K562 (cell line): ENCODE measurements at regions not wholly inside any gene's neighbourhood (a gene's known extent, or its start where the extent isn't known, plus 50 kb on each side); places are given as distances from the start of the nearest gene placed in this dataset.
A peak's percentile ranks its signal among the peaks of the same experiment; 100 is the strongest.

Source experiments
- ATAC-seq: fragments of 200-7000 bp; cut with Tn5 transposase; 3 replicates; pipeline ENCODE4 v1.9.1; 2020; ENCODE audit warnings: moderate library complexity
- BruUV-seq: library from RNA; stranded (reverse); fragments of 400-500 nt; replicated peaks from 2 replicates; lab custom pipeline; 2021; lab: Mats Ljungman, UMichigan
- CTCF ChIA-PET: fragments of 300-600 bp; formaldehyde crosslinking; extraction: SDS; loops from one replicate; lab custom pipeline; 2021; ENCODE audit warnings: low intra/inter-chr PET ratio; lab: Yijun Ruan, JAX
- POLR2A ChIA-PET: fragments of 300-600, 350-650 bp; sonication (Branson Sonifier 250); formaldehyde crosslinking; extraction: SDS; loops from one replicate; lab custom pipeline; 2021; ENCODE audit warnings: antibody characterized with exemption, inconsistent platforms; lab: Yijun Ruan, JAX
- DNase-seq, 4 experiments: peaks; one replicate each; pipeline versions ENCODE4 v3.0.0 to v3.0.0-alpha.2; 2011 to 2018; ENCODE audit warnings: low spot score in 3 of 4, mixed read lengths in 3 of 4; ENCODE audit errors: extremely low read depth in 1 of 4
- FAIRE-seq: peaks from 2 replicates; lab custom pipeline; 2011; peaks lifted over from hg19 to GRCh38; lab: Jason Lieb, UNC
- H2AFZ ChIP-seq: 2 replicates; pipeline ENCODE4 v1.6.0; 2011; ENCODE audit warnings: low read depth, low read length, control low read depth, inconsistent platforms
- H3K27ac ChIP-seq: fragments of 200-600 bp; 3 replicates; pipeline ENCODE4 v1.8.0; 2011; ENCODE audit warnings: low read depth, mild to moderate bottlenecking, control low read depth, inconsistent platforms, low read length, moderate library complexity, mixed read lengths; ENCODE audit errors: extremely low read depth
- H3K27me3 ChIP-seq, 2 experiments: fragments of 300-600 bp in 1 of 2; 2 replicates in 1 of 2; 3 replicates in 1 of 2; pipeline versions ENCODE4 v1.6.0 to v1.8.0; 2011; ENCODE audit warnings: inconsistent platforms in 2 of 2, low read length in 2 of 2, mild to moderate bottlenecking in 1 of 2, mixed read lengths in 1 of 2, moderate library complexity in 1 of 2; ENCODE audit not compliant: control insufficient read depth in 2 of 2, insufficient read depth in 2 of 2
- H3K36me3 ChIP-seq: fragments of 300-600 bp; 3 replicates; pipeline ENCODE4 v1.8.0; 2011; ENCODE audit warnings: mild to moderate bottlenecking, low read length, inconsistent platforms; ENCODE audit not compliant: control insufficient read depth, insufficient read depth
- H3K4me1 ChIP-seq, 2 experiments: fragments of 200-600 bp in 1 of 2; replicated peaks in 1 of 2; 2 replicates in 1 of 2; 3 replicates in 1 of 2; pipeline versions ENCODE4 v1.5.1 to v1.8.0; 2011; ENCODE audit warnings: inconsistent platforms in 2 of 2, low read length in 2 of 2, mild to moderate bottlenecking in 1 of 2, mixed read lengths in 1 of 2, moderate library complexity in 1 of 2; ENCODE audit not compliant: control insufficient read depth in 2 of 2, insufficient read depth in 2 of 2
- H3K4me2 ChIP-seq: 2 replicates; pipeline ENCODE4 v1.6.1; 2011; ENCODE audit warnings: low read length, control low read depth, inconsistent platforms, mixed read lengths; ENCODE audit not compliant: insufficient read depth
- H3K4me3 ChIP-seq: fragments of 200-600 bp; sonication (generic), shearing (Covaris generic); 2 replicates; pipeline ENCODE4 v1.5.1; 2016; ENCODE audit warnings: control low read depth, inconsistent platforms
- H3K79me2 ChIP-seq: fragments of 200-600 bp; 3 replicates; pipeline ENCODE4 v1.8.0; 2011; ENCODE audit warnings: low read length, inconsistent platforms; ENCODE audit not compliant: control insufficient read depth, insufficient read depth
- H3K9ac ChIP-seq, 2 experiments: 2 replicates each; pipeline versions ENCODE4 v1.6.0 to v1.6.1; 2011; ENCODE audit warnings: low read depth in 2 of 2, low read length in 2 of 2, control low read depth in 1 of 2, inconsistent platforms in 1 of 2, mild to moderate bottlenecking in 1 of 2, mixed read lengths in 1 of 2; ENCODE audit not compliant: insufficient read depth in 1 of 2
- H3K9me1 ChIP-seq: one replicate; pipeline ENCODE4 v1.6.0; 2011; ENCODE audit warnings: inconsistent platforms, mild to moderate bottlenecking, low read length, moderate library complexity; ENCODE audit not compliant: control insufficient read depth, insufficient read depth
- H3K9me3 ChIP-seq: replicated peaks from 2 replicates; pipeline ENCODE4 v1.5.1; 2011; ENCODE audit warnings: low read depth, low read length, inconsistent platforms; ENCODE audit not compliant: control insufficient read depth, insufficient read depth
- H4K20me1 ChIP-seq: replicated peaks from 2 replicates; pipeline ENCODE4 v1.6.1; 2011; ENCODE audit warnings: low read length, inconsistent platforms, mixed read lengths; ENCODE audit not compliant: control insufficient read depth, insufficient read depth
- CEBPB ChIP-seq: fragments of 450-650 bp; IDR thresholded peaks from 2 replicates; pipeline ENCODE4 v1.6.1; 2016; ENCODE audit warnings: missing genetic modification characterization, missing compliant biosample characterization
- ESRRB ChIP-seq: fragments of 250-450 bp; sonication (Bioruptor Pico); IDR thresholded peaks from 2 replicates; pipeline ENCODE4 v1.5.0; 2020; ENCODE audit warnings: mild to moderate bottlenecking, moderate library complexity, borderline replicate concordance
- FOXA3 ChIP-seq, 2 experiments: fragments of 450-650 bp in 1 of 2; sonication (generic) in 1 of 2; formaldehyde crosslinking; IDR thresholded peaks in 1 of 2; conservative IDR thresholded peaks in 1 of 2; 2 replicates each; pipeline versions ENCODE4 v1.4.0 to v1.8.0; 2020 to 2022; ENCODE audit warnings: mild to moderate bottlenecking in 2 of 2, missing genetic modification reagents in 1 of 2
- NCOR1 ChIP-seq: fragments of 450-650 bp; IDR thresholded peaks from 2 replicates; pipeline ENCODE4 v1.6.1; 2016; ENCODE audit warnings: mild to moderate bottlenecking, moderate library complexity
- PTRF ChIP-seq: fragments of 450-650 bp; IDR thresholded peaks from 2 replicates; pipeline ENCODE4 v1.6.1; 2016; ENCODE audit warnings: mild to moderate bottlenecking, missing genetic modification characterization, missing compliant biosample characterization
- TCF7L2 ChIP-seq: fragments of 150-350 bp; IDR thresholded peaks from 2 replicates; pipeline ENCODE4 v1.6.1; 2016; ENCODE audit warnings: low read depth, mild to moderate bottlenecking, low read length, moderate library complexity
- ZNF551 ChIP-seq: fragments of 250-450 bp; sonication (Bioruptor Pico); IDR thresholded peaks from 2 replicates; pipeline ENCODE4 v1.5.0; 2021; ENCODE audit warnings: mild to moderate bottlenecking, moderate library complexity
- WGBS: fragments of 100-300 bp; shearing (Covaris generic); methylation state at CpG from one replicate; pipeline ENCODE4 v1.1.6; 2016; ENCODE audit warnings: low coverage, mixed read lengths; ENCODE audit not compliant: insufficient coverage; ENCODE audit errors: missing lambda C conversion rate; 5-methylcytosine and 5-hydroxymethylcytosine counted together
- in situ Hi-C: fragments of 300-500 bp; cut with MboI; formaldehyde crosslinking; loops from 4 replicates; pipeline ENCODE4 v1.15.0; 2018; ENCODE audit warnings: inconsistent platforms, mixed read lengths
- intact Hi-C: fragments of 100-400 bp; cut with micrococcal nuclease; formaldehyde crosslinking; loops from 2 replicates; pipeline ENCODE4 v1.14.2; 2022
- TF ChIP-seq, protein P1 (sequence below): fragments of 250-450 bp; sonication (Bioruptor Pico); IDR thresholded peaks from 2 replicates; pipeline ENCODE4 v1.9.0; 2021; ENCODE audit warnings: mild to moderate bottlenecking, inconsistent platforms
- TF ChIP-seq, protein P2 (sequence below): fragments of 250-450 bp; sonication (Bioruptor Pico); IDR thresholded peaks from 2 replicates; pipeline ENCODE4 v1.4.0; 2020; ENCODE audit warnings: mild to moderate bottlenecking, moderate library complexity

DNA sequence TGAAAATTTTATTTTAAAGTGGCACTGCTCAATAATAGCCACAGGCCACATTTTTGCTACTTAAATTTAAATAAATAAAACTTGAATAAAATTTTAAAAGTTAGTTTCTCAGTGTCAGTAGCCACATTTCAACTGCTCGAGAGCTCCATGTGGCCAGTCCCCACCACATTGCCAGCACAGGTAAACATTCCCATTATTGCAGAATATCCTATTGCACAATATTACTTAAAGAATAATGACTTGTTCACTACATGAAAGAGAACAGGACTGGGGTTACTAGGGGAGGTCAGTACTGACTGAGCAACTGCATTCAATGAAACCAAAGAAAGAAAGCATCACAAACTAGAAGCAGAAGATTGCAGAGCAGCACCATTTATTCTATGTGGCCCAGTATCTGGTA lies 2201.6 kb upstream of the TENM3 start:
- Histone ChIP-seq H4K20me1 (no peaks in the 10 kb centered on the region), H3K9ac (no peak overlapping the region), H3K27ac (no peak overlapping the region), H3K27me3 (no peaks in the 10 kb centered on the region), H3K79me2 (no peaks in the 10 kb centered on the region), H3K9me1 (no peaks in the 10 kb centered on the region), H2AFZ (no peak overlapping the region), H3K9me3 (no peaks in the 10 kb centered on the region), H3K4me1 (no peaks in the 10 kb centered on the region), H3K4me2 (no peak overlapping the region), H3K36me3 (no peaks in the 10 kb centered on the region), H3K4me3 (no peak overlapping the region)
- intact Hi-C loops (no loop called here), in situ Hi-C loops (no loop called here)
- POLR2A ChIA-PET, result no interaction called here
- ATAC-seq, result no peak
- WGBS, result 0% methylated on average over 1 of the region's 1 CpG
- FAIRE-seq, result no peak
- no TSS peak for BruUV-seq
- no peak for TF ChIP-seq TCF7L2
- TF ChIP-seq ESRRB (CRISPR knock-in tag), result no peak
- TF ChIP-seq CEBPB, result peak; percentile 31; the same call in 1 of the 2 replicates
- TF ChIP-seq ZNF551 (CRISPR knock-in tag), result no peak
- CTCF ChIA-PET, result no interaction called here
- DNase-seq, result no peak

DNA sequence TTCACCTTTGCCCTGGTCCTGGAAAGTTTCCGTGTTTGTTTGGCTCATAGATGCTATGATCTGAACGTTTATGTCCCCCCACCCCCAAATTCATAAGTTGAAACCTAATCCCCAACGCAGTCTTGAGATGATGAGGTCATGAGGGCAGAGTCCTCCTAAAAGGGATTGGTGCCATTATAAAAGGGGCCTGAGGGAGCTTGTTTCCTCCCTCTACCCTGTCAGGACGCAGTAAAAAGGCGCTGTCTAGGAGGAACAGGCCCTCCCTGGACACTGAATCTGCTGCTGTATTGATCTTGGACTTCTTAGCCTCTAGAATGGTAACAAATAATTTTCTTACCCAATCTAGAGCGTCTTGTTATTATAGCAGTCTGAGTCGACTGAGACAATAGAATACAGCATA lies 2190.6 kb upstream of the TENM3 start:
- POLR2A ChIA-PET, result no interaction called here
- DNase-seq, result no peak
- 0% methylated on average over 7 of the region's 7 CpGs for WGBS
- no peak overlapping the region for H3K4me3 ChIP-seq
- no peak overlapping the region for H2AFZ ChIP-seq
- CTCF ChIA-PET, result no interaction called here
- no peak overlapping the region for H3K4me2 ChIP-seq
- H3K79me2 ChIP-seq, result no peaks in the 10 kb centered on the region
- no peak overlapping the region for H3K27ac ChIP-seq
- H3K4me1 ChIP-seq, result no peaks in the 10 kb centered on the region
- BruUV-seq, result no TSS peak
- no peak for FAIRE-seq
- H3K36me3 ChIP-seq, result no peaks in the 10 kb centered on the region
- H3K27me3 ChIP-seq, result no peaks in the 10 kb centered on the region
- no peak for ATAC-seq
- H4K20me1 ChIP-seq, result no peaks in the 10 kb centered on the region
- no peaks in the 10 kb centered on the region for H3K9me3 ChIP-seq
- intact Hi-C loops, result no loop called here
- H3K9ac ChIP-seq, result no peak overlapping the region
- in situ Hi-C loops, result no loop called here
- H3K9me1 ChIP-seq, result no peaks in the 10 kb centered on the region
- no peak for TF ChIP-seq PTRF (tag)
- TF ChIP-seq, protein P1, sequence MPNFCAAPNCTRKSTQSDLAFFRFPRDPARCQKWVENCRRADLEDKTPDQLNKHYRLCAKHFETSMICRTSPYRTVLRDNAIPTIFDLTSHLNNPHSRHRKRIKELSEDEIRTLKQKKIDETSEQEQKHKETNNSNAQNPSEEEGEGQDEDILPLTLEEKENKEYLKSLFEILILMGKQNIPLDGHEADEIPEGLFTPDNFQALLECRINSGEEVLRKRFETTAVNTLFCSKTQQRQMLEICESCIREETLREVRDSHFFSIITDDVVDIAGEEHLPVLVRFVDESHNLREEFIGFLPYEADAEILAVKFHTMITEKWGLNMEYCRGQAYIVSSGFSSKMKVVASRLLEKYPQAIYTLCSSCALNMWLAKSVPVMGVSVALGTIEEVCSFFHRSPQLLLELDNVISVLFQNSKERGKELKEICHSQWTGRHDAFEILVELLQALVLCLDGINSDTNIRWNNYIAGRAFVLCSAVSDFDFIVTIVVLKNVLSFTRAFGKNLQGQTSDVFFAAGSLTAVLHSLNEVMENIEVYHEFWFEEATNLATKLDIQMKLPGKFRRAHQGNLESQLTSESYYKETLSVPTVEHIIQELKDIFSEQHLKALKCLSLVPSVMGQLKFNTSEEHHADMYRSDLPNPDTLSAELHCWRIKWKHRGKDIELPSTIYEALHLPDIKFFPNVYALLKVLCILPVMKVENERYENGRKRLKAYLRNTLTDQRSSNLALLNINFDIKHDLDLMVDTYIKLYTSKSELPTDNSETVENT (CRISPR knock-in tag), result no peak
- TF ChIP-seq NCOR1, result no peak
- TF ChIP-seq, protein P2, sequence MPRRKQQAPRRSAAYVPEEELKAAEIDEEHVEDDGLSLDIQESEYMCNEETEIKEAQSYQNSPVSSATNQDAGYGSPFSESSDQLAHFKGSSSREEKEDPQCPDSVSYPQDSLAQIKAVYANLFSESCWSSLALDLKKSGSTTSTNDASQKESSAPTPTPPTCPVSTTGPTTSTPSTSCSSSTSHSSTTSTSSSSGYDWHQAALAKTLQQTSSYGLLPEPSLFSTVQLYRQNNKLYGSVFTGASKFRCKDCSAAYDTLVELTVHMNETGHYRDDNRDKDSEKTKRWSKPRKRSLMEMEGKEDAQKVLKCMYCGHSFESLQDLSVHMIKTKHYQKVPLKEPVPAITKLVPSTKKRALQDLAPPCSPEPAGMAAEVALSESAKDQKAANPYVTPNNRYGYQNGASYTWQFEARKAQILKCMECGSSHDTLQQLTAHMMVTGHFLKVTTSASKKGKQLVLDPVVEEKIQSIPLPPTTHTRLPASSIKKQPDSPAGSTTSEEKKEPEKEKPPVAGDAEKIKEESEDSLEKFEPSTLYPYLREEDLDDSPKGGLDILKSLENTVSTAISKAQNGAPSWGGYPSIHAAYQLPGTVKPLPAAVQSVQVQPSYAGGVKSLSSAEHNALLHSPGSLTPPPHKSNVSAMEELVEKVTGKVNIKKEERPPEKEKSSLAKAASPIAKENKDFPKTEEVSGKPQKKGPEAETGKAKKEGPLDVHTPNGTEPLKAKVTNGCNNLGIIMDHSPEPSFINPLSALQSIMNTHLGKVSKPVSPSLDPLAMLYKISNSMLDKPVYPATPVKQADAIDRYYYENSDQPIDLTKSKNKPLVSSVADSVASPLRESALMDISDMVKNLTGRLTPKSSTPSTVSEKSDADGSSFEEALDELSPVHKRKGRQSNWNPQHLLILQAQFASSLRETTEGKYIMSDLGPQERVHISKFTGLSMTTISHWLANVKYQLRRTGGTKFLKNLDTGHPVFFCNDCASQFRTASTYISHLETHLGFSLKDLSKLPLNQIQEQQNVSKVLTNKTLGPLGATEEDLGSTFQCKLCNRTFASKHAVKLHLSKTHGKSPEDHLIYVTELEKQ (CRISPR knock-in tag), result no peak
- TF ChIP-seq FOXA3 (CRISPR knock-in tag; conservative IDR thresholded peaks at IDR 0.05 in 1 of 2, IDR thresholded peaks at IDR 0.05 in 1 of 2), result no peak
